D341Med (cell line): ENCODE measurements at regions not wholly inside any gene's neighbourhood (a gene's known extent, or its start where the extent isn't known, plus 50 kb on each side); places are given as distances from the start of the nearest gene placed in this dataset.

ENCODE experiments used
- DNase-seq: peaks from one replicate; pipeline ENCODE4 v3.0.0; 2012; ENCODE audit warnings: low spot score

DNA sequence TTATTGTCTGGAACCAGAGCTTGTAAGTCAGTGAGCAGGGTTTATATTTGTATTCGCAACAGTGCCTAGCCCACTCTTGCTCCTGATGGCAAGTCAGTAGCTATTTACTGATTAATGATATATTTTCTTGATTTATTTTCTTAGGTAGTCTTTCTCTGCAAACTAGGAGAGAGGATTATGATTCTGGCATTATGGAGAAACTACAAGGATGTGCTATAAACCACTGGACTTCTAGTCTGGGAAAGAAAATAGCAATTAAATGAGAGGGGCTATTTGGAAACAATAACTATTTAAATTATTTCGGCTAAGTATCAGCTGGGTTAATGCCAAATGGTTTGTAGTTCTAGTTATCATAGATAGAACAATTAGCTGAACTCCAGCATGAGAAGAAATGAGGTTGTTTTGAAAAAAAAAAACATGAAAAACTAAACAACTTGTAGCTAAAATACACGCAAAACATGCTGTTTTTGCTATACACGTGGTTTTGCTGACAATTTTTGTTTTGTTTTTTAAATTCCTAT, 304.9 kb upstream of the TCF21 start:
- no peak for DNase-seq

DNA sequence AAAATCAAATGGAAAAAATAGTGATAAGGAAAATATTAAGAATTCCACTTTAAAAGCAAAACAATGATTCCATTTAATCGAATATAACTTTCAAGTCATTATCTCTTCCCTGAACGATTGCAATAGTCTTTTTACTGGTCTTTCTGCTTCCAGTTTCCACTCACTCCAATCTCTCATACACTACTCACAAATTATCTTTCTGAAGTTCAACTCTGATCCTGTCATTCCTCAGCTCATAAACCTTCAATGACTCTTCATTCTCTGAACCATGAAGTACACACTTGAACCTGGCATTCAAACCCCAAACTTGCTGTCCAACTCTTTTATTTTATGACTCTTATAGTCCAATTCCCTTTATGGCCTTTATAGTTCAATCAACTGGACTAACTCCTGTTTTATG, 304.1 kb upstream of the TCF21 start:
- DNase-seq: no peak

DNA sequence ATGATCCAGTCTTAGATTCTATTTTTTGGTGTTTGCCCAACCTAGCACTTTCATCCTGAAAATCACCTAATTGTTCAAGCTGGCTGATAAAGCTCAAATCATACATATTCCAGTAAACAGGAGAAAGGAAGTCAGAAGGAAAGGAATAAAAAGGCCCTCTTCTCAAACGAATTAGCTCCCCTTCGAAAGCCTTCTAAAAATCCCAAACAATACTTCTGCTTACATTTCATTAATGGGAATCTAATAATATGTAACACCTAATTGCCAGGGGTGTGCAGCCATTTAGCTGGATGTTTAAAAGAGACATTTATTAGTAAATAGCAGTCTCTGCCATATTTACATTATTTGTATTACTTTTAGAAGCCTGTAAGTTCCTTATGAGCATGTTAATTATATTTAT, 302.9 kb upstream of the TCF21 start:
- no peak for DNase-seq

- no peak for DNase-seq
These were observed 301.3 kb upstream of the TCF21 start for GRCh38 chr6:133587546-133588160.

DNA sequence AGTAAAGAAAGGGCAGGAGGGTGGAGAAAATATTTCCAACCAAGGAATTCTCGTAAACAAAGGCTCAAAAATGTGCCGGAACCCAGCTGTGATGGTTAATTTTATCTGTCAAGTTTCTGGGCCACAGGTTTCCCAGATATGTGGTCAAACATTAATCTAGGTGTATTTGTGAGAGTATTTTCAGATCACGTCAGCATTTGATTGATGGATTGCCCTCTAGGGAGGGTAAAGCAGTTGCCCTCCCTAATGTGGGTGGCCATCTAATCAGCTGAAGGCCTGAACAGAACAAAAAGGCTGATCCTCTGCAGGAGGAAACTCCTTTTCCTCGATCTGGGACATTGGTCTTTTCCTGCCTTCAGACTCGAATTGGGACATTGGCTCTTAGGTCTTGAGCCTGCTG, 298.7 kb upstream of the TCF21 start:
- DNase-seq: no peak

DNA sequence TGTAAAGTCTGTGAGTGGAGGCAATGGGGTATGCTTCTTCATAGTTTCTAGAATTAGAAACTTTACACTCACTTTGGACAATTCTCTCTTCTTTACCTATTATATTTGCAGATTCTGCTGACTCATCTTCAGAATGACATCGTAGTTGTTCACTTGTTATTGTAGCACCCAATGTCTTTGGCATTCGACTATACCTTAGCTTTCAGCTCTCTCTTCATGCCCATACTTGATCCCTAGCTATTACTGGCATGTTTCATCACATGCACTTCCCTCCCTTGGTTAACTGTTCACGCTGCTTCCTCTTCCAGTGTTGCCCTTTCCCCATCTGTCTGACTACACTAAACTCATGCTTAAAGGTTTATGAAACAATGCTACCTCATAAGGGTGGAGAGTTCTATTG, 298.1 kb upstream of the TCF21 start:
- DNase-seq: no peak

GRCh38 chr6:133591275-133591674, 297.6 kb upstream of the TCF21 start:
- DNase-seq: no peak

GRCh38 chr6:133594652-133595110, 294.2 kb upstream of the TCF21 start:
- no peak for DNase-seq

DNA sequence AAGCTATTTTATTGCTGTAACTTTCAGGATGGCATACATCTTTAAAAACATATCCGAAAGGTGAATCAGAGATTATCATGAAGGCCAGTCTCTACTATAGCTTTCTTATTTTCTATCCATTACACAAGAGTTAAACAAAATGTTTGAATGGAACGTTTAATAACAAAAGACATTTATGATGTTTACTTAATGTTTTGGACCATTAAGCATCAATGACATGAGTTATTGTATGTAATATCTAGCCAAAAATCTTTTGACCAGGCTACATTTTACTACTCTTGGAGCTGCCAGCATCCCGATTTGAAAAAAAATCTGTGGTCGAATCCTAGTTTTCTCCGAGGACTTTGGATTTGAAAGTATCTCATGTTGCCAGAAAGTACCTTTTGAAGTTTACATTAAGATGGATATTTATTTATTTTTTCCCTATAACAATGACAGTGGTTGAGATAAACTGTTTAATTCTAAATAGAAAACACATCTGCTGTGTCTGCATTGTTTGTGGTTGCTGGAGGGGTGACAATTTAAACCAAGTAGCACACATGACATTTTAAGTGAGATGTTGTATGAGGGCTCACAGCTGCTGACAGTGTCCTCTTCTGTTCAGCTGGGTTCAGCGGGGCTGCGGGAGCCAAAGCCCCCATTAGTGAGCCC, 293.7 kb upstream of the TCF21 start:
- no peak for DNase-seq

GRCh38 chr6:133606852-133607251, 282.1 kb upstream of the TCF21 start:
- DNase-seq: no peak

GRCh38 chr6:133608620-133609019, 280.3 kb upstream of the TCF21 start:
- no peak for DNase-seq

DNA sequence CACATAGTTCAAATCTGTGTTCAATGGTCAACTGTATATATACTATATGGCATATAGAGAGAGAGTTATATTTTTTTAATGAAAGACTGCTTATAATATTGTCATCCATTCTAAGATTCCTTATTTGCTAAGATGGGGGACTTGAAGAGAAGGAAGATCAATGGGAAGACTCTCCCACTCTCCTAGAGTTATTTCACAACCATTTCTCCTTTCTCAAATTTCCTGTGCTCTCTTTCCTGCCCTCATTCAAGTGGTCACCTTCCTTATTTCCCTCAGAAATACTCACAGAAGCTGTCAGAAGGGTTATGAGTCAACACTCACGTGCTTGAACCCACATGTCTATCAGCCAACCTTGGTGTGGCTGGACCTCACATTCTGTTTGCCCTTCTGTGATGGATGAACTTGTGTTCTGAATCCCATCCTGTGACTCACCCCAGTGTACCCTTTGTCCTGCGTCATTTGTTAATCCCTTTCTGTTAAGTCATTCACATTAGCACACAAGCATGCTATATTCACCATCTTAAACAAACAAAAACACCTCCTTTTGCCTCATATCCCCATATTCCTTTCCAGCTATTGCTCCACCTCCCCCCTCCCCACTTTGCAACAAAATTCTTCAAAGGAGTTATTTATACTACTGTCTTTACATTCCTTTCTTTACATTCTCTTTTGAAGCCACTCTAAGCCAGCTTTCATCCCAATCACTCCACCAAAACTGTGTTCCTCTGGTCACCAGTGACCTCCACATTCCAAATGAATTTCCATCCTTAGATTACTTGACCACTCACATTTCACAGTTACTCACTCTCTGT, 279.3 kb upstream of the TCF21 start:
- no peak for DNase-seq

- DNase-seq: no peak
These were observed 278.6 kb upstream of the TCF21 start for GRCh38 chr6:133610227-133610840.

- no peak for DNase-seq
These were observed 277.9 kb upstream of the TCF21 start for GRCh38 chr6:133610971-133611370.

- no peak for DNase-seq
These were observed 276.5 kb upstream of the TCF21 start for GRCh38 chr6:133612459-133612858.

- no peak for DNase-seq
These were observed 275.7 kb upstream of the TCF21 start for GRCh38 chr6:133613211-133613610.

DNA sequence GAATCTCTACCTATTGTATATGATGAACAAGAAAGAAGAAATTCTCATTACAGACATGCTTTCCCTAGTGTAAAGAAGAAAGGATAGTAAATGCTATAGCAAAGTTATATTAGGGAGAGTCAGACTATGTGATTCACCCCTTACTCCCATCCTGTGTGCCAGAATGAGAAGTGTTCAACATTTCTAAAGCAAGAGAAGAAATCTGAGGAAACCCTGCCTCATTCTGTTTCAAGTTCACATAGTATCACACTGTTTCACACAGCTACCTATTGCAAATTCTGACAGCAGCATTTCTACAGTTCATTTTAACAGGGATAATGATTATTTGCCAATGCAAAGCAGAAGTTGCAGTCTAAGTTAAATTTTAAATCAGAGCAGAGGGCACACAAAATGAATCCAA, 267.2 kb upstream of the TCF21 start:
- no peak for DNase-seq

- no peak for DNase-seq
These were observed 265.8 kb upstream of the TCF21 start for GRCh38 chr6:133623065-133623464.

DNA sequence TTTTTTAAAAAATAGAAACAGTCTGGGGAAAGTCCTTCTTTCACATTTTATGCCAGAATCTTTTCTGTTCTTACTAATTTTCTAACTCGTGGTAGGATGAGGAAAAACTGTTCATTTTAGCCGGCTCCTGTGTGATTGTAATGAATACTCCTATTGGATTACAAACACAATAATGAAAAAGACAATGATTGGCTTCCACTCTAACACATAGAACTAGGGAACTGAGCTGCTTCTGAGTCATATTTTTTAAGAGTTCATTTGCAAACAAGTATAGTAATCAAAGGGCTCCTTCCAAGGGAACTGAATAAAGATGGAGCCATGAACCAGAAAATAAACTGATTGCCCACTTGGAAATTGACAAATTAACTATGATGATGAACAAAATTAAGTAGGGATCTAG, 265.3 kb upstream of the TCF21 start:
- DNase-seq: no peak

GRCh38 chr6:133626096-133626666, 262.7 kb upstream of the TCF21 start:
- DNase-seq: no peak

- no peak for DNase-seq
These were observed 258.9 kb upstream of the TCF21 start for GRCh38 chr6:133629970-133630369.

GRCh38 chr6:133630651-133631050, 258.3 kb upstream of the TCF21 start:
- DNase-seq: no peak
